LHCN-M2 (cell line): ENCODE measurements at regions not wholly inside any gene's neighbourhood (a gene's known extent, or its start where the extent isn't known, plus 50 kb on each side); places are given as distances from the start of the nearest gene placed in this dataset.
"Not testable (repeated sequence)": the region's sequence is repeated elsewhere in the genome, so short reads cannot be mapped to it uniquely, and the experiment has no call there.

Source experiments
- DNase-seq: peaks from one replicate; pipeline ENCODE4 v3.0.0-alpha.2; 2012; ENCODE audit warnings: low read depth

GRCh38 chr15:45867281-45867680 is 232.5 kb downstream of the SQOR start:
- no peak for DNase-seq

GRCh38 chr15:45868109-45868691 is 233.4 kb downstream of the SQOR start:
- no peak for DNase-seq

GRCh38 chr15:45869034-45869668 is 234.3 kb downstream of the SQOR start:
- no peak for DNase-seq

GRCh38 chr15:45871121-45871855 is 236.5 kb downstream of the SQOR start:
- peak; percentile 15 for DNase-seq

- DNase-seq: no peak
Measured at GRCh38 chr15:45873781-45874180, 239.0 kb downstream of the SQOR start.

GRCh38 chr15:45874566-45874965 is 239.7 kb downstream of the SQOR start:
- DNase-seq: not testable (repeated sequence)

GRCh38 chr15:45884289-45884688 is 249.5 kb downstream of the SQOR start:
- no peak for DNase-seq

- no peak for DNase-seq
Measured at GRCh38 chr15:45884755-45885445, 250.1 kb downstream of the SQOR start.

- DNase-seq: no peak
Measured at GRCh38 chr15:45885801-45886200, 251.0 kb downstream of the SQOR start.

- DNase-seq: no peak
Measured at GRCh38 chr15:45891766-45892165, 256.9 kb downstream of the SQOR start.

- no peak for DNase-seq
Measured at GRCh38 chr15:45892182-45892581, 257.4 kb downstream of the SQOR start.

- DNase-seq: no peak
Measured at GRCh38 chr15:45903283-45903682, 268.5 kb downstream of the SQOR start.

GRCh38 chr15:45904019-45904418 is 269.2 kb downstream of the SQOR start:
- no peak for DNase-seq

GRCh38 chr15:45906230-45906629 is 271.4 kb downstream of the SQOR start:
- no peak for DNase-seq

GRCh38 chr15:45910671-45911070 is 275.8 kb downstream of the SQOR start:
- no peak for DNase-seq

- no peak for DNase-seq
Measured at GRCh38 chr15:45913451-45913850, 278.6 kb downstream of the SQOR start.

GRCh38 chr15:45914425-45914824 is 279.6 kb downstream of the SQOR start:
- DNase-seq: no peak

GRCh38 chr15:45918839-45919238 is 284.0 kb downstream of the SQOR start:
- no peak for DNase-seq

GRCh38 chr15:45919806-45920205 is 285.0 kb downstream of the SQOR start:
- DNase-seq: peak; percentile 84

- peak; percentile 22 for DNase-seq
Measured at GRCh38 chr15:45921376-45921775, 286.5 kb downstream of the SQOR start.

GRCh38 chr15:45921978-45922377 is 287.1 kb downstream of the SQOR start:
- DNase-seq: no peak

- no peak for DNase-seq
Measured at GRCh38 chr15:45941367-45941766, 306.5 kb downstream of the SQOR start.
